ENCODE measurements at regions not wholly inside any gene's neighbourhood (a gene's known extent, or its start where the extent isn't known, plus 50 kb on each side); places are given as distances from the start of the nearest gene placed in this dataset.

DNA sequence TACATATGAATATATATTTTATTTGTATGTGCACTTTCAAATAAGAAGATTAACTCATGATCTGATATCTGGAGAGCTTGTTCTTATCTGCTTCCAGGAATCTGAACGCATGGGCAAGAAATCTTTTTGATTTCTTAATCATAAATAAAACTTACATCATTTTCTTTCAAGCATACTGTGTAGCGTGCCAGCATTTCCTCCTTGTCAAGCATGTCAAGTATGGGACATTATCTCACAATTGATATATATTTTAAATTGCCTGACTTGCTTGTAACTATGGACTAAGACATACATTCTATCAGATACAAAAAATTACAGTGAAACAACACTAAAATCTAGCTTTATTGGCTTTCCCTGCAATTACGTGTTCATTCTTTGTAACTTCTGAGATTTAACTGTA, 1128.2 kb downstream of the PLA2G4A start:
- TF ChIP-seq ZNF70 (CRISPR knock-in tag; IDR thresholded peaks at IDR 0.05) (no peak), RARB (CRISPR knock-in tag; IDR thresholded peaks at IDR 0.05) (no peak), ARNTL (CRISPR knock-in tag; IDR thresholded peaks at IDR 0.05; ENCODE audit: borderline replicate concordance, low read depth) (no peak), PATZ1 (CRISPR knock-in tag; IDR thresholded peaks at IDR 0.05; ENCODE audit: borderline replicate concordance) (no peak), CREB5 (CRISPR knock-in tag; IDR thresholded peaks at IDR 0.05; ENCODE audit: low read depth) (no peak), ZFP3 (CRISPR knock-in tag; IDR thresholded peaks at IDR 0.05) (no peak), ISL1 (CRISPR knock-in tag; IDR thresholded peaks at IDR 0.05) (no peak)

Data from SK-N-SH treated with all-trans-retinoic acid at 6 μM for 48 hours (cell line).